LNCaP clone FGC (cell line): ENCODE measurements at regions not wholly inside any gene's neighbourhood (a gene's known extent, or its start where the extent isn't known, plus 50 kb on each side); places are given as distances from the start of the nearest gene placed in this dataset.

Experiments
- DNase-seq: peaks from one replicate; pipeline ENCODE4 v3.0.0-alpha.2; 2011; ENCODE audit warnings: low read depth
- H3K4me3 ChIP-seq: 2 replicates; pipeline ENCODE4 v1.5.1; 2011; ENCODE audit warnings: mild to moderate bottlenecking, low read depth, low read length, control low read depth
- CTCF ChIP-seq: IDR thresholded peaks from 2 replicates; pipeline ENCODE4 v1.5.1; 2012; ENCODE audit warnings: mild to moderate bottlenecking; ENCODE audit not compliant: control insufficient read depth, insufficient read depth; ENCODE audit errors: extremely low read depth

- H3K4me3 ChIP-seq, result peak overlapping the region; percentile 30
- peak; percentile 64 for DNase-seq
- TF ChIP-seq CTCF, result no peak
These were observed 176.1 kb upstream of the HS3ST1 start for GRCh38 chr4:11604821-11605220.

GRCh38 chr4:11603591-11604194, 175.0 kb upstream of the HS3ST1 start:
- no peak overlapping the region for H3K4me3 ChIP-seq
- DNase-seq, result no peak
- TF ChIP-seq CTCF, result no peak

- no peak for TF ChIP-seq CTCF
- no peak for DNase-seq
- no peak overlapping the region for H3K4me3 ChIP-seq
These were observed 174.1 kb upstream of the HS3ST1 start for GRCh38 chr4:11602606-11603340.

DNA sequence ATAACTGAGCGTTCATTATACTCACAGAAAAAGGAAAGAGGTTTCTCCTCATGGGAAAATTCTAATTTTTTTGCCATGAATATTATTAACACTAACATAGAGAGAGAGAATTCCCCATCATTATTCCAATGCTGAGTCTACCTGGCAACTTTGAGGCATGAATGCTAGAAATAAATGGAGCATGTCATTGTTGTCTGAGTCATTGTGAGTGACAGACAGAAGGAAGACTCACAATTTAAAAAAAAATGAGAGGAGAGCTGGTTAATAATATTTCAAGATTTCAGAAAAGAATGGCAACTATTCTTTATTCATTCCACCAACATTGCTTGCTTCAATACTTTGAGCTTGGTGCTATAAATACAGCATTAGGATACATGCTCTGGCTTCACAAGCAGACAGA, 170.4 kb upstream of the HS3ST1 start:
- no peak for DNase-seq
- no peak for TF ChIP-seq CTCF
- H3K4me3 ChIP-seq, result no peak overlapping the region

DNA sequence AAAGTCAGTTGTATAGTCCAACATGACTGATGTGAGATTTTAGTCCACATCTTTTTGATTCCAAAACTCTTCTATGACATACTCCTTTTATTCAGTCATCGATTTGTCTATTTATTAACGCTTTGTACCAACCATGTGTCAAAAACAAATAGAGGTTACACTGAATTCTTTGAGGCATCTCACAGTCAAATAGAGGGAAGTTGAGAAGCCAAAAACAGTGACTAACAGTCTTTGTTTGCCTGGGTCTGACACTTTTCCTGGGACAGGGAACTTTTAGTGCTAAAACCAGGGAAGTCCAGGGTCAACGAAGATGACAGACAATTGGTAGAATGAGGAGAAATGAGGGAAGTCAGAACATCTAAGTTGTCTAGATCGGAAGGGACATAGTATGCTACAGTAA, 169.9 kb upstream of the HS3ST1 start:
- no peak for DNase-seq
- no peak for TF ChIP-seq CTCF
- H3K4me3 ChIP-seq, result no peak overlapping the region

DNA sequence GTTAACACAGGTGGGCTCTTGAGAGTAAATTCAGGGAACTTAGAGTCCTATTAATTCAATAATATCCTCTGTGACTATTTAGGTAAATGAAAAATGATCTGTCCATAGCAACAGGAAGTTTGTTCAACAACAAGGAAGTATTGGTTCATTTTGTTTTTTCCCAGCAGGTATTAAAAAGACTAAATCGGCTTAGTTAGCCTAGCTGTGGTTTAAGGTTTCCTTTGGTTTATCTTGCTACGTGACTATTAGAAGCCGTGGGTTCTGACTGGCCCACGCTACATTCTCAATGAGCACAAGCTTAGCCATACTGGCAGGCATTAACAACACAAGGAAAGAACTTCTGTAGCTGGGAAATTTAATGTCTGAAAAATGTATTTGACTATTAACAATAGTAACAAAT, 168.8 kb upstream of the HS3ST1 start:
- peak; percentile 43 for DNase-seq
- no peak overlapping the region for H3K4me3 ChIP-seq
- no peak for TF ChIP-seq CTCF

- no peak for DNase-seq
- TF ChIP-seq CTCF, result no peak
- no peak overlapping the region for H3K4me3 ChIP-seq
These were observed 168.3 kb upstream of the HS3ST1 start for GRCh38 chr4:11596989-11597388.
